K562 (cell line): ENCODE measurements at regions not wholly inside any gene's neighbourhood (a gene's known extent, or its start where the extent isn't known, plus 50 kb on each side); places are given as distances from the start of the nearest gene placed in this dataset.

Experiments
- ATAC-seq: fragments of 200-7000 bp; cut with Tn5 transposase; 3 replicates; pipeline ENCODE4 v1.9.1; 2020; ENCODE audit warnings: moderate library complexity
- BruUV-seq: library from RNA; stranded (reverse); fragments of 400-500 nt; replicated peaks from 2 replicates; lab custom pipeline; 2021; lab: Mats Ljungman, UMichigan
- CTCF ChIA-PET: fragments of 300-600 bp; formaldehyde crosslinking; extraction: SDS; loops from one replicate; lab custom pipeline; 2021; ENCODE audit warnings: low intra/inter-chr PET ratio; lab: Yijun Ruan, JAX
- POLR2A ChIA-PET: fragments of 300-600, 350-650 bp; sonication (Branson Sonifier 250); formaldehyde crosslinking; extraction: SDS; loops from one replicate; lab custom pipeline; 2021; ENCODE audit warnings: antibody characterized with exemption, inconsistent platforms; lab: Yijun Ruan, JAX
- DNase-seq, 4 experiments: peaks; one replicate each; pipeline versions ENCODE4 v3.0.0 to v3.0.0-alpha.2; 2011 to 2018; ENCODE audit warnings: low spot score in 3 of 4, mixed read lengths in 3 of 4; ENCODE audit errors: extremely low read depth in 1 of 4
- FAIRE-seq: peaks from 2 replicates; lab custom pipeline; 2011; peaks lifted over from hg19 to GRCh38; lab: Jason Lieb, UNC
- H2AFZ ChIP-seq: 2 replicates; pipeline ENCODE4 v1.6.0; 2011; ENCODE audit warnings: low read depth, low read length, control low read depth, inconsistent platforms
- H3K27ac ChIP-seq: fragments of 200-600 bp; 3 replicates; pipeline ENCODE4 v1.8.0; 2011; ENCODE audit warnings: low read depth, mild to moderate bottlenecking, control low read depth, inconsistent platforms, low read length, moderate library complexity, mixed read lengths; ENCODE audit errors: extremely low read depth
- H3K27me3 ChIP-seq, 2 experiments: fragments of 300-600 bp in 1 of 2; 2 replicates in 1 of 2; 3 replicates in 1 of 2; pipeline versions ENCODE4 v1.6.0 to v1.8.0; 2011; ENCODE audit warnings: inconsistent platforms in 2 of 2, low read length in 2 of 2, mild to moderate bottlenecking in 1 of 2, mixed read lengths in 1 of 2, moderate library complexity in 1 of 2; ENCODE audit not compliant: control insufficient read depth in 2 of 2, insufficient read depth in 2 of 2
- H3K36me3 ChIP-seq: fragments of 300-600 bp; 3 replicates; pipeline ENCODE4 v1.8.0; 2011; ENCODE audit warnings: mild to moderate bottlenecking, low read length, inconsistent platforms; ENCODE audit not compliant: control insufficient read depth, insufficient read depth
- H3K4me1 ChIP-seq, 2 experiments: fragments of 200-600 bp in 1 of 2; replicated peaks in 1 of 2; 2 replicates in 1 of 2; 3 replicates in 1 of 2; pipeline versions ENCODE4 v1.5.1 to v1.8.0; 2011; ENCODE audit warnings: inconsistent platforms in 2 of 2, low read length in 2 of 2, mild to moderate bottlenecking in 1 of 2, mixed read lengths in 1 of 2, moderate library complexity in 1 of 2; ENCODE audit not compliant: control insufficient read depth in 2 of 2, insufficient read depth in 2 of 2
- H3K4me2 ChIP-seq: 2 replicates; pipeline ENCODE4 v1.6.1; 2011; ENCODE audit warnings: low read length, control low read depth, inconsistent platforms, mixed read lengths; ENCODE audit not compliant: insufficient read depth
- H3K4me3 ChIP-seq: fragments of 200-600 bp; sonication (generic), shearing (Covaris generic); 2 replicates; pipeline ENCODE4 v1.5.1; 2016; ENCODE audit warnings: control low read depth, inconsistent platforms
- H3K79me2 ChIP-seq: fragments of 200-600 bp; 3 replicates; pipeline ENCODE4 v1.8.0; 2011; ENCODE audit warnings: low read length, inconsistent platforms; ENCODE audit not compliant: control insufficient read depth, insufficient read depth
- H3K9ac ChIP-seq, 2 experiments: 2 replicates each; pipeline versions ENCODE4 v1.6.0 to v1.6.1; 2011; ENCODE audit warnings: low read depth in 2 of 2, low read length in 2 of 2, control low read depth in 1 of 2, inconsistent platforms in 1 of 2, mild to moderate bottlenecking in 1 of 2, mixed read lengths in 1 of 2; ENCODE audit not compliant: insufficient read depth in 1 of 2
- H3K9me1 ChIP-seq: one replicate; pipeline ENCODE4 v1.6.0; 2011; ENCODE audit warnings: inconsistent platforms, mild to moderate bottlenecking, low read length, moderate library complexity; ENCODE audit not compliant: control insufficient read depth, insufficient read depth
- H3K9me3 ChIP-seq: replicated peaks from 2 replicates; pipeline ENCODE4 v1.5.1; 2011; ENCODE audit warnings: low read depth, low read length, inconsistent platforms; ENCODE audit not compliant: control insufficient read depth, insufficient read depth
- H4K20me1 ChIP-seq: replicated peaks from 2 replicates; pipeline ENCODE4 v1.6.1; 2011; ENCODE audit warnings: low read length, inconsistent platforms, mixed read lengths; ENCODE audit not compliant: control insufficient read depth, insufficient read depth
- BMI1 ChIP-seq: fragments of 150-350 bp; IDR thresholded peaks from 2 replicates; pipeline ENCODE4 v1.6.1; 2014; ENCODE audit warnings: low read length
- DNMT1 ChIP-seq: fragments of 450-650 bp; IDR thresholded peaks from 2 replicates; pipeline ENCODE4 v1.6.1; 2016; ENCODE audit warnings: antibody characterized with exemption, mild to moderate bottlenecking
- ELF1 ChIP-seq: fragments of 200-800 bp; sonication (Bioruptor generic); IDR thresholded peaks from 2 replicates; pipeline ENCODE4 v1.6.1; 2016; ENCODE audit warnings: missing genetic modification characterization, missing compliant biosample characterization
- KDM1A ChIP-seq, 2 experiments: fragments of 450-650 bp; IDR thresholded peaks; 2 replicates each; pipeline ENCODE4 v1.6.1; 2016; ENCODE audit warnings: mild to moderate bottlenecking in 2 of 2
- RAD21 ChIP-seq, 2 experiments: fragments of 250-450 bp in 1 of 2; fragments of 450-650 bp in 1 of 2; sonication (Bioruptor Pico) in 1 of 2; formaldehyde crosslinking in 1 of 2; IDR thresholded peaks in 1 of 2; conservative IDR thresholded peaks in 1 of 2; 2 replicates each; pipeline versions ENCODE4 v1.4.0 to v1.8.0; 2020 to 2022; ENCODE audit warnings: mild to moderate bottlenecking in 2 of 2, moderate library complexity in 1 of 2
- RBM14 ChIP-seq: fragments of 200-400 bp; formaldehyde crosslinking; IDR thresholded peaks from 2 replicates; pipeline ENCODE4 v1.6.1; 2018; ENCODE audit warnings: low read depth, mild to moderate bottlenecking, low read length, moderate library complexity, borderline replicate concordance; ENCODE audit not compliant: insufficient read depth
- SRSF9 ChIP-seq: fragments of 200-400 bp; formaldehyde crosslinking; IDR thresholded peaks from 2 replicates; pipeline ENCODE4 v1.6.1; 2017; ENCODE audit warnings: low read depth, low read length, borderline replicate concordance
- ZNF12 ChIP-seq: sonication (generic); formaldehyde crosslinking; IDR thresholded peaks from 2 replicates; pipeline ENCODE4 v1.4.0; 2020; ENCODE audit warnings: mild to moderate bottlenecking, missing genetic modification reagents
- ZNF507 ChIP-seq: conservative IDR thresholded peaks from 2 replicates; pipeline ENCODE4 v1.6.1; 2017; ENCODE audit warnings: missing genetic modification characterization, missing compliant biosample characterization
- WGBS: fragments of 100-300 bp; shearing (Covaris generic); methylation state at CpG from one replicate; pipeline ENCODE4 v1.1.6; 2016; ENCODE audit warnings: low coverage, mixed read lengths; ENCODE audit not compliant: insufficient coverage; ENCODE audit errors: missing lambda C conversion rate; 5-methylcytosine and 5-hydroxymethylcytosine counted together
- in situ Hi-C: fragments of 300-500 bp; cut with MboI; formaldehyde crosslinking; loops from 4 replicates; pipeline ENCODE4 v1.15.0; 2018; ENCODE audit warnings: inconsistent platforms, mixed read lengths
- intact Hi-C: fragments of 100-400 bp; cut with micrococcal nuclease; formaldehyde crosslinking; loops from 2 replicates; pipeline ENCODE4 v1.14.2; 2022
- TF ChIP-seq, protein P1 (sequence below): fragments of 450-650 bp; formaldehyde crosslinking; conservative IDR thresholded peaks from 2 replicates; pipeline ENCODE4 v1.4.0; 2022; ENCODE audit warnings: mild to moderate bottlenecking, missing genetic modification characterization

DNA sequence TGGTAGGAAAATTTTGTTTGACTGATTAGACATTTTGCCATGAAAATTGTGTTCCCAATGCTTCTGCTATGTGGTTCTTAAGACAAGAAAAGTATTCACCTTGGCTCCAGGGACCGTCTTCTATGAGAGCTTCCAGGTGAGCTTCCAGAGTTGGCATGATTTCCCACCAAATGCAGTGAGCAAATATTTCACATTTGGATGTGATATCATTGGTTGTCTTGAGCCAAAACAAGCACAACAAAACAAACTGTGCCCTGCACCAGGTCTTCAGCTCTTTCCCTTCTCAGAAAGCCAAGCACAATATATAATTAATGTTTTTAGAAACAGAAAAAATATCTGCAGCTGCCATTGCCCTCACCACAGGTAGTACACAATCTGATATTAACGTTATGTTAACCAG, 1009.0 kb downstream of the PLA2G4A start:
- DNase-seq (no peak), FAIRE-seq (no peak), ATAC-seq (no peak)
- H4K20me1 ChIP-seq = no peaks in the 10 kb centered on the region
- H3K4me3 ChIP-seq = no peak overlapping the region
- no peaks in the 10 kb centered on the region for H3K27me3 ChIP-seq
- no TSS peak for BruUV-seq
- H3K79me2 ChIP-seq = no peaks in the 10 kb centered on the region
- H2AFZ ChIP-seq = no peak overlapping the region
- H3K27ac ChIP-seq = no peak overlapping the region
- no peaks in the 10 kb centered on the region for H3K9me1 ChIP-seq
- CTCF ChIA-PET = no interaction called here
- no peaks in the 10 kb centered on the region for H3K4me1 ChIP-seq
- WGBS = 0% methylated on average over 2 of the region's 2 CpGs
- in situ Hi-C loops = no loop called here
- H3K4me2 ChIP-seq = no peak overlapping the region
- H3K9me3 ChIP-seq = no peaks in the 10 kb centered on the region; the same call in 1 of the 2 replicates
- intact Hi-C loops = no loop called here
- H3K36me3 ChIP-seq = no peaks in the 10 kb centered on the region
- no peak for TF ChIP-seq ZNF12 (CRISPR knock-in tag)
- no peak for TF ChIP-seq SRSF9
- TF ChIP-seq, protein P1, sequence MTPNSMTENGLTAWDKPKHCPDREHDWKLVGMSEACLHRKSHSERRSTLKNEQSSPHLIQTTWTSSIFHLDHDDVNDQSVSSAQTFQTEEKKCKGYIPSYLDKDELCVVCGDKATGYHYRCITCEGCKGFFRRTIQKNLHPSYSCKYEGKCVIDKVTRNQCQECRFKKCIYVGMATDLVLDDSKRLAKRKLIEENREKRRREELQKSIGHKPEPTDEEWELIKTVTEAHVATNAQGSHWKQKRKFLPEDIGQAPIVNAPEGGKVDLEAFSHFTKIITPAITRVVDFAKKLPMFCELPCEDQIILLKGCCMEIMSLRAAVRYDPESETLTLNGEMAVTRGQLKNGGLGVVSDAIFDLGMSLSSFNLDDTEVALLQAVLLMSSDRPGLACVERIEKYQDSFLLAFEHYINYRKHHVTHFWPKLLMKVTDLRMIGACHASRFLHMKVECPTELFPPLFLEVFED (CRISPR knock-in tag) = no peak
- TF ChIP-seq RAD21 (CRISPR knock-in tag; conservative IDR thresholded peaks at IDR 0.05 in 1 of 2, IDR thresholded peaks at IDR 0.05 in 1 of 2) = no peak
- TF ChIP-seq ELF1 (tag) = no peak
- TF ChIP-seq DNMT1 = no peak
- no peak for TF ChIP-seq ZNF507 (tag)
- TF ChIP-seq BMI1 = no peak
- no peak for TF ChIP-seq RBM14
- TF ChIP-seq KDM1A (IDR thresholded peaks at IDR 0.05) = no peak
- TF ChIP-seq, all 486 proteins: peak for 0
- no peak overlapping the region for H3K9ac ChIP-seq
- POLR2A ChIA-PET = no interaction called here
